HCT116 (cell line): ENCODE measurements at regions not wholly inside any gene's neighbourhood (a gene's known extent, or its start where the extent isn't known, plus 50 kb on each side); places are given as distances from the start of the nearest gene placed in this dataset.

ENCODE experiments used
- ATAC-seq: fragments of 200-7000 bp; cut with Tn5 transposase; 2 replicates; pipeline ENCODE4 v1.9.1; 2020; ENCODE audit warnings: mild to moderate bottlenecking, moderate library complexity
- BruUV-seq: library from RNA; stranded (reverse); fragments of 400-500 nt; replicated peaks from 2 replicates; lab custom pipeline; 2021; lab: Mats Ljungman, UMichigan
- CTCF ChIA-PET: fragments of 300-600 bp; sonication (Branson Sonifier 250); formaldehyde crosslinking; loops from one replicate; lab custom pipeline; 2021; ENCODE audit warnings: antibody characterized with exemption; lab: Charles Lee
- POLR2A ChIA-PET: fragments of 300-600, 350-600 bp; sonication (Branson Sonifier 250); formaldehyde crosslinking; loops from one replicate; lab custom pipeline; 2021; ENCODE audit warnings: antibody characterized with exemption; lab: Charles Lee
- RAD21 ChIA-PET, 2 experiments: fragments of 300-600 bp; sonication (Branson Sonifier 250); formaldehyde crosslinking; loops; one replicate each; lab custom pipeline; 2023; ENCODE audit warnings: low total read pairs in 2 of 2; ENCODE audit not compliant: uncharacterized antibody in 2 of 2, unreplicated experiment in 2 of 2, low non-redundant PET in 1 of 2; lab: Charles Lee
- DNase-seq: peaks from one replicate; pipeline ENCODE4 v3.0.0-alpha.2; 2010; ENCODE audit warnings: low read depth, low spot score
- H2AFZ ChIP-seq: fragments of 200-600 bp; shearing (Covaris generic), sonication (generic); 2 replicates; pipeline ENCODE4 v1.6.1; 2017; ENCODE audit warnings: low read depth, mixed run types, mixed read lengths, antibody characterized with exemption, low read length; ENCODE audit not compliant: poor library complexity, severe bottlenecking
- H3K27ac ChIP-seq: 2 replicates; pipeline ENCODE4 v1.5.1; 2012; ENCODE audit warnings: low read depth, low read length
- H3K27me3 ChIP-seq: fragments of 200-600 bp; sonication (generic); 2 replicates; pipeline ENCODE4 v1.6.1; 2016; ENCODE audit warnings: mixed run types, low read length, mixed read lengths; ENCODE audit not compliant: insufficient read depth
- H3K36me3 ChIP-seq, 2 experiments: fragments of 200-500 bp in 1 of 2; fragments of 200-600 bp in 1 of 2; sonication (Bioruptor generic) in 1 of 2; sonication (generic) in 1 of 2; 2 replicates each; pipeline versions ENCODE4 v1.5.1 to v1.6.1; 2014 to 2016; ENCODE audit warnings: low read length in 2 of 2, inconsistent platforms in 1 of 2, mixed read lengths in 1 of 2, mixed run types in 1 of 2; ENCODE audit not compliant: insufficient read depth in 2 of 2, control insufficient read depth in 1 of 2
- H3K4me1 ChIP-seq, 2 experiments: fragments of 200-600 bp in 1 of 2; sonication (generic) in 1 of 2; 2 replicates each; pipeline versions ENCODE4 v1.5.1 to v1.6.1; 2012 to 2017; ENCODE audit warnings: low read length in 2 of 2, inconsistent platforms in 1 of 2, mild to moderate bottlenecking in 1 of 2, mixed read lengths in 1 of 2, mixed run types in 1 of 2, moderate library complexity in 1 of 2; ENCODE audit not compliant: insufficient read depth in 2 of 2, control insufficient read depth in 1 of 2
- H3K4me2 ChIP-seq: fragments of 200-600 bp; sonication (generic); 2 replicates; pipeline ENCODE4 v1.6.1; 2017; ENCODE audit warnings: mixed run types, low read length, mixed read lengths
- H3K4me3 ChIP-seq, 2 experiments: fragments of 200-600 bp in 1 of 2; sonication (generic) in 1 of 2; replicated peaks in 1 of 2; 2 replicates each; pipeline ENCODE4 v1.5.1; 2011 to 2016; ENCODE audit warnings: low read length in 2 of 2, control low read depth in 1 of 2, low read depth in 1 of 2, mild to moderate bottlenecking in 1 of 2, mixed read lengths in 1 of 2, mixed run types in 1 of 2
- H3K79me2 ChIP-seq: fragments of 200-600 bp; sonication (generic); 2 replicates; pipeline ENCODE4 v1.6.1; 2017; ENCODE audit warnings: mild to moderate bottlenecking, mixed run types, low read length, moderate library complexity, mixed read lengths; ENCODE audit not compliant: insufficient read depth
- H3K9ac ChIP-seq: fragments of 200-600 bp; sonication (generic); 2 replicates; pipeline ENCODE4 v1.6.1; 2016; ENCODE audit warnings: low read length, mixed read lengths
- H3K9me2 ChIP-seq: fragments of 200-600 bp; sonication (generic), shearing (Covaris generic); 2 replicates; pipeline ENCODE4 v1.6.1; 2017; ENCODE audit warnings: mixed run types, mild to moderate bottlenecking, moderate library complexity; ENCODE audit not compliant: insufficient read depth
- H3K9me3 ChIP-seq, 2 experiments: fragments of 200-500 bp in 1 of 2; fragments of 200-600 bp in 1 of 2; sonication (Bioruptor generic) in 1 of 2; sonication (generic) in 1 of 2; 2 replicates each; pipeline ENCODE4 v1.6.1; 2014 to 2017; ENCODE audit warnings: low read length in 2 of 2, mixed read lengths in 2 of 2, inconsistent platforms in 1 of 2, low read depth in 1 of 2, mild to moderate bottlenecking in 1 of 2, mixed run types in 1 of 2, moderate library complexity in 1 of 2; ENCODE audit not compliant: control insufficient read depth in 1 of 2, insufficient read depth in 1 of 2
- H4K20me1 ChIP-seq: fragments of 200-600 bp; sonication (generic), shearing (Covaris generic); 2 replicates; pipeline ENCODE4 v1.6.1; 2017; ENCODE audit warnings: mixed run types, mild to moderate bottlenecking, moderate library complexity; ENCODE audit not compliant: insufficient read depth
- CEBPB ChIP-seq: IDR thresholded peaks from 2 replicates; pipeline ENCODE4 v1.6.1; 2012; ENCODE audit warnings: low read depth
- CTCF ChIP-seq, 3 experiments: fragments of 200-600 bp in 1 of 3; sonication (generic) in 1 of 3; IDR thresholded peaks in 2 of 3; conservative IDR thresholded peaks in 1 of 3; 2 replicates each; pipeline ENCODE4 v1.5.1; 2012 to 2017; ENCODE audit warnings: low read depth in 2 of 3, low read length in 2 of 3, antibody characterized with exemption in 1 of 3, borderline replicate concordance in 1 of 3, control low read depth in 1 of 3, mild to moderate bottlenecking in 1 of 3, mixed read lengths in 1 of 3, mixed run types in 1 of 3, moderate library complexity in 1 of 3; ENCODE audit not compliant: insufficient read depth in 1 of 3
- EGR1 ChIP-seq: IDR thresholded peaks from 2 replicates; pipeline ENCODE4 v1.6.1; 2012; ENCODE audit warnings: low read depth
- EZH2 ChIP-seq: fragments of 200-600 bp; sonication (generic); IDR thresholded peaks from 2 replicates; pipeline ENCODE4 v1.6.1; 2017; ENCODE audit warnings: antibody characterized with exemption, mixed run types
- MAX ChIP-seq: IDR thresholded peaks from 2 replicates; pipeline ENCODE4 v1.6.1; 2012
- REST ChIP-seq: IDR thresholded peaks from 2 replicates; pipeline ENCODE4 v1.6.1; 2012; ENCODE audit warnings: low read depth
- SP1 ChIP-seq: IDR thresholded peaks from 2 replicates; pipeline ENCODE4 v1.6.1; 2012; ENCODE audit warnings: low read depth
- TCF7L2 ChIP-seq: IDR thresholded peaks from 2 replicates; pipeline ENCODE4 v1.7.0; 2011; ENCODE audit warnings: borderline replicate concordance, inconsistent platforms; ENCODE audit not compliant: insufficient read depth, insufficient read length; ENCODE audit errors: extremely low read depth
- intact Hi-C: fragments of 100-400 bp; cut with micrococcal nuclease; formaldehyde crosslinking; loops from 2 replicates; pipeline ENCODE4 v1.10.0; 2022

- Histone ChIP-seq H3K9me3 (no peaks in the 10 kb centered on the region), H3K79me2 (no peaks in the 10 kb centered on the region), H3K9ac (no peak overlapping the region), H3K27me3 (no peaks in the 10 kb centered on the region), H3K4me3 (no peak overlapping the region), H4K20me1 (no peaks in the 10 kb centered on the region), H3K4me2 (no peak overlapping the region), H2AFZ (no peak overlapping the region), H3K36me3 (no peaks in the 10 kb centered on the region), H3K9me2 (no peaks in the 10 kb centered on the region), H3K27ac (no peak overlapping the region), H3K4me1 (no peaks in the 10 kb centered on the region)
- no TSS peak for BruUV-seq
- CTCF ChIA-PET = no interaction called here
- intact Hi-C loops = no loop called here
- ATAC-seq = no peak
- no peak for DNase-seq
- RAD21 ChIA-PET = no interaction called here
- TF ChIP-seq EZH2 (no peak), CEBPB (no peak), CTCF (IDR thresholded peaks at IDR 0.05 in 2 of 3, conservative IDR thresholded peaks at IDR 0.05 in 1 of 3; ENCODE audit: borderline replicate concordance in 1 of 3, insufficient read depth in 1 of 3, low read depth in 2 of 3, low read length in 2 of 3) (no peak), SP1 (no peak), MAX (no peak), REST (no peak), TCF7L2 (no peak), EGR1 (no peak)
- POLR2A ChIA-PET = no interaction called here
Measured at GRCh38 chr13:21240586-21240985, 64.1 kb downstream of the MRPL57 start.
